IPS-NIHi11 (cell line): ENCODE measurements at regions not wholly inside any gene's neighbourhood (a gene's known extent, or its start where the extent isn't known, plus 50 kb on each side); places are given as distances from the start of the nearest gene placed in this dataset.
A peak's percentile ranks its signal among the peaks of the same experiment; 100 is the strongest.
"Not testable (repeated sequence)": the region's sequence is repeated elsewhere in the genome, so short reads cannot be mapped to it uniquely, and the experiment has no call there.

Experiments used
- DNase-seq: peaks from one replicate; pipeline ENCODE4 v3.0.0; 2012; ENCODE audit warnings: mixed read lengths, low spot score

DNA sequence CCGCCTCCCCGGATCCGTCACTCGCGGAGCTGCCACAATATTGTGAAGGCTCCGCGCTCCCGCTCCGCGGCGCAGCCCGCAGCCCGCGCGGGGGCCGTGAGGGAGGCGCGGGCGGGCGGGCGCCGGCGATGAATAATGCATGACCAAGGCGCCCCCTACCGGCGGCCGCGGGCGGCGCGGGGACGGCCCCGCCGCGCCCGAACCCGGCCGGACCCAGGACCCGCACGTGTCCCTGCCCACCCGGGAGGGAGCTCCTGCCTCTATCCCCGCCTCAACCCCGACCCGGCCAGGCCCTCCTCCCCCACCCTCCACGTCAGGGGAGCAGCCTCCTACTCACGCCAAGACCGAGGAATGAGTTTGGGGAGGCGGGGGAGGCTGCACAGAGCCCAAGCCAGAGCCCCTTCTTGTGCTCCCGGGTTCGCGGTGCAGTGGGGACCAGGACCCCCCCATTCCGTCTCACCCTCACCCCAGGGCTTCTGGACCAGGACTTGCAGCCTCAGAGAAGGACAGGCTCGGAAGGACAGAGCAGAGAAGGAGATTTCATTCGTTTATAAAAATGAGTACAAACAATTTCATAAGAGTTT, 70.8 kb upstream of the CASZ1 start:
- peak; percentile 90 for DNase-seq

DNA sequence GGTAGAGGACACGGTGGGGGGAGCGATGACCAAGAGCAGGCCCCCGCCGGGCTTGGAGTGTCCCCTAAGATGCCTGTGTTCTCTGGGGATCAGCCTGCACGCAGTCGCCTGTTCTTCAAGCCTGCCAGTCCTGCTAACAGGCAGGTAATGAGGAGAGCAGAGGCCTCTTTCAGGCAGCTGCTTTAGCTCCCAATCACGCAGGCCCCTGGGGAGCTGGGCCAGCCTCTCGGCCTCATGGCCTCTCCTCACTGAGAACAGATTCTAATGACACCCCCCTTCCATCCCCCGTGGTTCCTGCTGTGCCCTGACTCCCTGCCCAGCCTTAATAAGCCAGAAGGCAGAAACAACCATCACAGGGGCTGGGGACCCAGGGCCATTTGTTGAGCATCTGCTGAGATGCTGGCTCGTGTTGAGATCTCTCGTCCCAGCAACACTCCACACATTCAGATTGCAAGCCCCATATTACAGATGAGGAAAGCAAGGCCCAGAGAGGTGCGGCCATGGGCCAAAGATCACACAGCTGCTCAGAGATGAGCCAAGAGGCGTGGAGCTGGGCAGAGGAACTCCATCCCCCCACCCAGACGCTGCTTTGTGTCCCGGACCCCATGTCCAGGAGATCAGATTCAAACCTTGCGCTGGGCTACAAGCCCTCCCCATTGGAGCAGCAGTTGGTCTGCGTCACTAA, 71.6 kb upstream of the CASZ1 start:
- no peak for DNase-seq

DNA sequence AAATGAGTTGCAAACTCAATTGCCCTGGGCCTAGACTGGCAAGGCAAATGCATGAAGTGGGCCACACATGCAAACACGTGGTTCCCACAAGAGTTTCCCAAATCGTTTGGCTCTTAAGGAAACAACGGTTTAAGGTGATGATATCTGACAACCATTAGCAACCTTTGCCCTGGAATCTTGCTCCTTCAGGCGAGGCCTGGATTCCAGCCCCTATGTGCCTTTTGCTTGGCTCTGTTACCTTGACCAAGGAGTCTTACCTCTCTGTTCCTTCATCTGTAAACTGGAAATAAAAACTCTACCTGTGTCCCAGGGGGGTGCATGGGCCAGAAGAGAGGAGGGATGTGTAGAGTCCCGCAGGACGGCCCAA, 72.1 kb upstream of the CASZ1 start:
- DNase-seq, result no peak

DNA sequence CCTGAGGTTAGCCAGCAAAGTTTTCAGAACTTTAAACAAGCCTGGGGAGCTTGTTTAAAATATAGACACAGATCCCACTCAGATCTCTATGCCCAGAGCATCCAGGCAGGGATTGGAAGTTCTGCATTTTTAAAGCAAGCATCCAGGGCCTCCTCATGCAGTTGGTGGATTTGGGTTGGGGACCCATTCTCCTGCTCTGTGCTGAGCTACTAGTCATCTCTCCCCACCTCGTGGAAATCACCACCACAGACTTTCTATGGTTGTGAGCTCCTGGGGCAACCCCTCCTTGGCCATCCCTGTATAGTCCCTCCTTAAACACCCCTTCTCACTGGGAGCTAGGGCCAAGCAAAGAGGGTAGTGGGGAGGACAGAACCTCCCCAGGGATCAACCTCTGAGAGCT, 73.5 kb upstream of the CASZ1 start:
- DNase-seq, result no peak

DNA sequence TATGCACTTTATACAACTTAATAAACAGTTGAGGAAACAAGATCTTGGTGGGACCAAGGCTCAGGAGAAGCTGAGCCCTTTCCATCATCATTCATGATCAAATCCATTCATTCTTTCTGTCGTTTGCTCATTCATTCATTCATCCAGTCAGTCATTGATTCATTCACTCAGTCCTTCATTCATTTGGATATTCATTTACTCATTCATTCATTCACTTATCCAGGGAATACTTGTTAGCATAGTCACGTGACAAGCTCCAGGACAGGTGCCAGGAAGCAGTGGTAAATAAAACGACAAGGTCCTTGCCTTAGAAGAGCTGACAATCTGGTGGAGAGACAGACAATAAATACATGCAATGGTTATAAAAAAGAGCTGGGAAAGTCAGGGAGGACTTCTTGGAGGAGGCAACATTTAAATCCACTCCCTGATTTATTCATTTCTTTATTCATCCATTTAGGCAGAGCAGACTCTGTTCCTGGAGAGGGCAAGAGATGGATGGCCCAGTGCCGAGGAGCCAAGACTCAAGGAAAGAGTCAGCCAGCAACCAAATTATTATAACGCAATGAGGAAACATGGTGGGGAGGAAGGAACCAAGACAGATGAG, 74.1 kb upstream of the CASZ1 start:
- no peak for DNase-seq

DNA sequence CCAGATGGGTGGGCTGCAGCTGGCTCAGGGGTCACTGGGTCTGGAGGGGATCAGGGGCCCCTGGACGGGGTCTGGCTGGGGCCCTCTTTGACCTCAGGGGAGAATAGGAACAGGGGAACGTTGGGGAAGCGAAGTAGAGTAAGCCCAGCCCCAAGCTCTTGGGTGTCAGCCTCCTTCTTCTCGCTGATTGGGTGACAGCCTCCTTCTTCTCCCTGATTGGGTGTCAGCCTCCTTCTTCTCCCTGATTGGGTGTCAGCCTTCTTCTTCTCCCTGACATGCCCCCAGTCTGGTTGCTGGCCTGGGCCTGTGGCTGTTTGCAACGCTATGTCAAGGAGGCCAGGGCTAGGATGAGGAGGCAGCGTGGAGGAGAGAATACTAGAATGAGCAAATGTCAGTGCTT, 76.7 kb upstream of the CASZ1 start:
- no peak for DNase-seq

DNA sequence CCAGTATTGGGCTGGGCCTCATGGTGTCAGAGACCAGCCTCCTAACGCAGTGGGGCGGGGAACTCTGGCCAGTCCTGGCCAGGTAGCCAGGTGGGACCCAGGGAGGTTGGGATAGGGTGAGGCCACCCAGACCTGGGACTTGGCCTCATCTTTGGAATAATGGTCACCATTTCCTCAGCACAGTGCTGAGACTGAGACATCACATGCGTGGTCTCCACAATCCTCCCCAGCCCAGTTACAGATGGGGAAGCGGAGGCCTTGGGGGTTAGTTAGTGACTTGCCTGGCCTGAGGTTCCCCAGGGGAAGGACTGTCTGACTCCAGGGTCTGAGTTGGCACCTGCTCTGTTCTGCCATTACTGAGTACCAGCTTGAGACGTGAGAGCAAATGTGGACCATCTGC, 77.9 kb upstream of the CASZ1 start:
- no peak for DNase-seq

DNA sequence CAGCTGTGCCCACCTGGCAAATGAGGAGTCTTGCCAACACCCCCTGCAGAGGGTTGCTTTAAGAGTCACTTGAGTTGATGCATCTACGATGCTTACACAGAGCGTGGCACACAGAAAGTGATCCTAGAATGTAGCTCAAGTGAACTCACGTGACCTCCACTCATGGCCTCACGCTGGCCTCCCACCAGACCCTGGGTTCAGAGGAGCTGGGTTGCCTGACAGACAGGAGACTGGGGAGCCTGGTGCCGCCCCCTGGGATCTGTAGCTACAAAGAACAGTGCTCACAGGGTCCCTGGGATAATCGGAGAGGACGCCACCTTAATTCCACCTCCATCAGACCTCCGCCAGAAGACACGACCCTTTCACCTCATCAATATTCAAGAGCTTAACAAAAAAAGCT, 81.4 kb upstream of the CASZ1 start:
- DNase-seq, result no peak

DNA sequence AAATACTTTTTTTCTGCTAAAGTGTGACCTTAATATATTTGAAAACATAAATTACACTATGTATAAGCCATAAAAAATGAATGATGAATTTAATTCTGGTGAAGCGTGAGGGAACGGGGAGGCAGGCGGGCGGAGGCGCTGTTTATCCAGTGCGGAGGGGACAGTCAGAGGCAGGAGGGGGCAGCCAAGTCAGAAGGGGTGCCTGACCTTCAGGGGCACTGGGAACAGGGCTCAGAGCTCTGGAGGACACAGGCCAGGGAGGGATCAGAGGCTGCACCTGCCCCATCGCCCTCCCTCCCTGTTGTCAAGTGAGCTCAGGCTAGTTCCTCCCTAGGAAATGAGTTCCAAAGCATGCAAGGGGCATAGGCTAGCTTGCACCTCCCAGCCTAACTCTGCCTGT, 82.0 kb upstream of the CASZ1 start:
- DNase-seq, result no peak

DNA sequence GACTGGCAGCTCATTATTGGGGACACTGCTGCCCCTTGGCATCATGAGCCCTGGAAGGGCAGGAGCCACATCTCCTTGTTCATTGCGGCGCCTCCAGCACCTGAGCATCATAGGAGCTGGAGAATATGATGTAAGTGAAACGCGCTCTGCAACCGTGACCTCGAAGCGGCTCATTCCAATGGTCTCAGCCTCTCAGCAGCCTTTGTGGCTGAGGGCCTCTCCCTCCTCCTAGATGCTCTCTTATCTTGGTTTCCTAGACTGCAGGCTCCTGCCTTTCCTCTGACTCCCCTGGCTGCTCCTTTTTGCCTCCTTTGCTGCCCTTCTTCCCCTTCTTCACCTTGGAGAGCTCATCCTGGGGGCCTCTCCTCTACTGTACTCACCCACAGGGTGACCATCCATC, 83.6 kb upstream of the CASZ1 start:
- DNase-seq, result no peak

DNA sequence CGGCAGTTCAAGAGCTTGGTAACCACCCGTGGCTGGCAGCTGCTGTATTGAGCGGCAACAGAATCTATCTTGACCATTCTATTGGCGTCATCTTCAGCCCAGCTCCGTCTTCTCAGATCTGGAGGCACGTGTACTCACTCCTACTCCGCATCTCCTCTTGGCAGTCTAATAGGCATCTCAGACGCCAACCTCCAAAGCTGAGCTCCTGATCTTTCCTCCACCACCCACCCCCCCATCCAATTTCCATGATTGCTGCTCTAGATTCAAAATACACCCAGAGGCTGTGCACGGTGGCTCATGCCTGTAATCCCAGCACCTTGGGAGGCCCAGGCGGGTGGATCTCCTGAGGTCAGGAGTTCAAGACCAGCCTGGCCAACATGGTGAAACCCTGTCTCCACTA, 84.6 kb upstream of the CASZ1 start:
- DNase-seq, result no peak

DNA sequence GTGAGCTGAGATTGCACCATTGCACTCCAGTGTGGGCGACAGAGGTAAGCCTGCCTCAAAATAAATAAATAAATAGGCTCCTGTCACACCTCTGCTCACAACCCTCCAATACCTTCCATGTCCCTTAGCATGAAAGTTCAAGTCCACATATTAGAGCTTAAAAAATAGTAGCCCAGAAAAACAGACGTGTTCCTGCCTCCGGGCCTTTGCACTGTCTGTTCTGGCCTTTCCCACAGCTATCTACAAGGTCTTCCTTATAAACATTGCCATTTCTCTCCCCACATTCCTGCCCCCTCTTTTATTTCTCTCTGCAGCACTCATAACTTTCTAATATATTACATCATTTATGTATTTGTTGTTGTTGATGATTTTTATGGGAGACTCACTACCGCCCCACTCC, 85.6 kb upstream of the CASZ1 start:
- DNase-seq, result no peak

DNA sequence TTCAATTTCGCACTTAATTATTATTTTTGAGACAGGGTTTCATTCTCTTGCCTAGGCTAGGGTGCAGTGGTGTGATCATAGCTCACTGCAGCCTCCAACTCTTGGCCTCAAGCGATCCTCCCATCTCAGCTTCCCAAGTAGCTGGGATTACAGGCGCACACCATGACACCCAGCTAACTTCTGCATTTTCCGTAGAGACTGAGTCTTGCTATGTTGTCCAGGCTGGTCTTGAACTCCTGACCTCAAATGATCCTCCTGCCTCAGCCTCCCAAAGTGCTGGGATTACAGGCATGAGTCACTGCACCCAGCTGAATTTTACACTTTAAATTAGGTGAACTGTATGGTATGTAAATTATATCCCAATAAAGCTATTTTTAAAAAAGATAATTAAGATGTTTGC, 90.6 kb upstream of the CASZ1 start:
- not testable (repeated sequence) for DNase-seq

DNA sequence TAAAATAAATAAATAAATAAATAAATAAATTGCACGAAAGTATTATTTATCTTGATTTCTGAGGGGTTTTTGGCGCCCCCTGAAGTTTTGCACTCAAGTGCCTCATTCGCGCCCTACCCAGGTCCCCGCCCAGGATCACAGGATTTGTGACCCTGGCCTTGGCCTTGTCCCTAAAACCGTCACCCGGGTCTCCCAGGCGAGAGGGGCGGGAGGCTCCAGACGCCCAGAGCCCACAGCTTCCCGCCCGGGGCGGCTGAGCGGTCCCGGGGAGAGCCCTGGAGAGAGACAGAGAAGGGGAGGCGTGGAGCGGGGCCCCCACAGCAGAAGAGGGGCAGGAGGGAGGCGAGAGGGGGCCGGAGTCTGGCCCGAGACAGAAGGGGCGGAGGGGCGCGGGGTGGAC, 91.8 kb upstream of the CASZ1 start:
- peak; percentile 74 for DNase-seq

DNA sequence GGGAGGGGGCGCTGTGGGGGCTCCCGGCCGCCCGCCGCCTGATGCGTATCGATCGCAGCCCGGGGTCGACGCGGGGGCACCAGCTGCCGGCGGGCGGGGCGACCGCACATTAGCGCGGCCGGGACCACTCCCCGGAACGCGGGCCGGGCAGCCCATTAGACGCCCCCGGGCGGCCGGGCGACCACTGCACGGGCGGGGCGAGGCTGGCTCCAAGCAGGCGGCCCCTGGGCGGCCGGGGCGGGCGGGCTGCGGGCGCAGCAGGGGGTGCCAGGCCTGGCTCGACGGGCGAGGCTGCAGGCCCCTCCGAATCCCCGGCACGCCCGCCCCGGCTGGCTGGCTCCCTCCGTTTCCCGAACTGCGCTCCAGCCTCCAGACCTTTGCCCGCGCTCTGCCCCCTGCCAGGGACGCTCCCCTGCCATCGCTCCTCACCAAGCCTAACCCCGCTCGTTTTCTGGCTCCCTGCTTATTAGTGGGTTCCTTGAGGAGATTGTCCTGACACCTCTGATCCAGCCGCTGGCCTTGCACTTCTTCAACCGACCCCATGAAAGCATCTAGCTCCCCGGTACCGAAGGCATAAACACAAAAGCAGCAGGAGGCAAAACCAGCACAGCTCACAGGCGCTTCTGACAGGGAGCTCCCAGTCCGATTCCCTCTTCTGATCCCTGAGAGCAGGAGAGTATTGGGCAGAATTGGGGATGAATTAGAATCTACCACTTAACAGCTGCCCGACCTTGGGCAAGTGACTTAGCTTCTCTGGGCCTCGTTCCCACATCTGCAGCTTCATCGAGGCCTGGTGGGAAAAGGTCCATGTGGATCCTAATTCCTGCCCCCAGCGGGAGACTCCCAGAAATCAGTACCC, 92.6 kb upstream of the CASZ1 start:
- peak; percentile 75 for DNase-seq

DNA sequence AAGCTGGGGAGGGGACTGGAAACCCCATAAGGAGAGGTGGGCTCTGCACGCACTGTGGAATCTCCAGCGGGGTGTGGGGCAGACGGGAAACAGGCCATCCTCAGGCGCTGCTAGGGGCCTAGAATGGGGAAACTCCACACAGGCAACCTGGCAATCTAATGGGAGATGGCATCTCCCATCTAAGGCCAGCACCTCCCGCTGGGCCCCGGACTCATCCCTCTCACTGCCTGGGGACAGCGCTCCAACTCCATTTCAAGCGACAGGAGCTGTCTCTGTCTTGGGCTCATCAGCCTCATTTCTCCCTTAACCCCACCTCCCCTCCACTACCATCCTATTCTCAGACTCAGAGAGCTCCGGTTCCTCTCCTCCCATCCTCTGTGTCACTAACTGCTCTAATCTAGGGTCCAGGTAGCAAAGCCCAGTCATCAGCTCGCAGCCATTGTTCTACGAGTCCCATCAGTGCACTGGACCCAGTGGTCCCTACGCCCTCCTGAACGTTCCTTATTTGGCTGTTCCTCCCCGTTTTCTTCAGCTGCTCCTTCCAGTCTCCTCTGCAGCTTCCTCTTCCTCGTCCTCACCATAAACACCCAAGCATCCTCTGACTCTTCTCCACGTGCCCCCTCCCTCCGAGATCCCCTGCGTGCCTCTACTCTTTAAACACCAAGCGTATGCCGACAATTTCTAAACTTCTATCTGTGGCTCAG, 93.4 kb upstream of the CASZ1 start:
- no peak for DNase-seq

DNA sequence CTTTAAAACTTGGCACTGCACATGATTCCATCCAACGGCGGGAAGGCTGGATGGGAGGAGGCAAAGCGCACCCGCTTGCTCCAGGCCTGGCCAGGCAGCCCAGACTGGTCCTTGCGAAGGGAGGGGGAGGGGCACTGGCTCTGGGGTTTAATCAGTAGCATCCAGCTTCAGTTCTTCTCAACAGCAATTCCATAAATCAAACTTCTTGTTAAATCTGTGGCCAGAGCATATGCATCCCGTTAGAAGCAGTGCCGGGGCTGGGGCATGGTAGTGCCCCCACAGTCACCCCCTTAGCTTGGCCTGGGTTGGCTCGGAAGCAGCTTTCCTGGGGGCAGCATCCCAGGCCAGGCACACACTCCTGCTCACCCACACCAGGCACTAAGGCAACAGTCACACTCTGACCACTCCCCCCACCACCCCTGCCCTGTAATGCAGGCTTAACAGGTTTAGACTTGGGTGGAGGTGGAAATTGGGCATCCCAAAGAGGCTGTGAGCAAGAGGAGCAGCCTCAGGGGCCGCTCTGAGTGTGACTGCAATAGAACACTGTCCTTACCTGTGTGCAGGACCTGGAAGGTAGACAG, 94.1 kb upstream of the CASZ1 start:
- DNase-seq, result no peak

DNA sequence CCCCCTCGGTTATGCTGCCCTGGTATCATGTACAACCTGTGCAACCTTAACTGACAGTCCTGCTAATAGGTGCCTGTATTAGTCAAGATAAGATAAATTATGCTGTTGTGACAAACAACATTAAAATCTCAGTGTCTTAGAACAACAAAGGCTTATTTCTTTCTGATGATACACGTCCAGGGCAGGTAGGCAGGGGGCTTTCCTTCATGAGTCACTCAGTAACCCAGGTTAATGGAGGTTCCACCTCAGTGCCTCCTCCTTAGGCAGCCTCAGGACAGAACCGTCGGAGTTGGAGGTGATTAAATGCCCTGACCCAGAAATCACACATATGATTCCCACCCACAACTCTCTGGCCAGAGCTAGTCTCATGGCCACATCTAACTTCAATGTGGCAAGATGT, 94.6 kb upstream of the CASZ1 start:
- DNase-seq, result no peak

DNA sequence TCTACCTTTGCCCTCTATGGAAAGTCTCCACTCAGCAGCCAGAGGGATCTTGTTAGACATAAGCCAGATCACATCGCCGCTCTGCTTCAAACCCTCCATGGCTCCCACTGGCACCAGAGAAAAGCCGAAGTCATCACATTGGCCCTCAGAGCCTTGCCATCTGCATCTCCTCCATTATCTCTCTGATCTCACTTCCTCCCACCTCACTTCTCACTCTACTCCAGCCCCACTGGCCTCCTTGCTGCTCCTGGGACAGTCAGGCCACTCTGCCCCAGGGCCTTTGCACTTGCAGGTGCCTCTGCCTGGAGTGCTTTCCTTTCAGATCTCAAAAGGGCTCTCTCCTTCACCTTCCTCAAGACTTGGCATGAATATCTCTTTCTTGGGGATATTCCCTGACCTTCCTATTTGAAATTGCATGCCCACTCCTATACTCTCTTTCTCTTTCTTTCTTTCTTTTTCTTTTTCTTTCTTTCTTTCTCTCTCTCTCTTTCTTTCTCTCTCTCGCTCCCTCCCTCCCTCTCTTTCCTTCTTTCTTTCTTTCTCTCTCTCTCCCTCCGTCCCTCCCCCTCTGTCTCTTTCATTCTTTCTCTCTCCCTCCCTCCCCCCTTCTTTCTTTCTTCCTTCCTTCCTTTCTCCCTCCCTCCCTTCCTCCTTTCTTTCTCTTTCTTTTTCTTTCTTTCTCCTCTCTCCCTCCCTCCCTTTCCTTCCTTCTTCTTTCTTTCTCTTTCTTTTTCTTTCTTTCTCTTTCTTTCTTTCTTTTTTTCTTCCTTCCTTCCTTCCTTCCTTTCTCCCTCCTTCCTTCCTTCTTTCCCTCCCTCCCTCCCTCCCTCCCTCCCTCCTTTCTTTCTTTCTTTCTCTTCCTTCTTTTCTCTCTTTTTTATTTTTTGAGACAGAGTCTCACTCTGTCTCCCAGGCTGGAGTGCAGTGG, 96.0 kb upstream of the CASZ1 start:
- DNase-seq, result no peak

DNA sequence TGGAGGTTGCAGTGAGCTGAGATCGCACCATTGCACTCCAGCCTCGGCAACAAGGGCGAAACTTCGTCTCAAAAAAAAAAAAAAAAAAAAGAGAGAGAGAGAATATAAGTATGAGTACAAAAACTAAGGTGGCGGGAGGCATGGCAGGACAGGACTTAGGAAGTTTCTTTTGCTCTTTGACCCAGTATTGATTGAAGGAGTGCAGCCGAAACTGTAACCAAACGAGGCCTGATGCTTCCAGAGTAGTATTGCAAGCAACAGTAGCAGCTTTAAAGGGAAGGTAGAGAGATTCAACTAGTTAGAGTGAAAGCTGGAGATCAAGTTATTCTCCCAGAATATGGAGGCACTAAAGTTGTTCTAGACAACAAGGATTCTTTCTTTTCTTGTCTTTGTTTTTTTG, 99.2 kb upstream of the CASZ1 start:
- DNase-seq, result no peak

DNA sequence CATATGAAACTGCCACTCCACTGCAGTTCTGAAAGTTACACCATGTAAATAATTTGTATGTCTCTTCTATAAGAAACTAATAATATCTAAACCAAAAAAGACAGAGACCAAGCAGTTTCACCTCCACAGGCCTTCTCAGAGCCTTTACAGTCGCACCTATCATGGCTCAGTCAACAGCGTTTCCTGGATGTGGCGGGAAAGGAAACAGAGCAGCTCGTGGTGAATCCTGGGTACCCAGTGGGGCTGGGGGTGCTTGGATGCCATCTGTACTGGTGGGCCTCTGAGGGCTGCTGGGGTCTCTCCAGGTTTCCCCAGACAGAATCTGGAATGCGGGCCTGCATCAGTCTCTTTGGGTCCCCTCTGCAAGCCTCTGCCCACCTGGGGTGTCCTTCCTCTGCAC, 100.2 kb upstream of the CASZ1 start:
- DNase-seq, result no peak
